Lower lobe of right lung (tissue), 2 donors: ENCODE measurements at regions not wholly inside any gene's neighbourhood (a gene's known extent, or its start where the extent isn't known, plus 50 kb on each side); places are given as distances from the start of the nearest gene placed in this dataset.

Experiments used
- ATAC-seq, 2 donors: fragments of 200-7000 bp; cut with Tn5 transposase; one replicate each; pipeline ENCODE4 v1.9.1; 2020 to 2022; ENCODE audit warnings: mild to moderate bottlenecking in 2 of 2, moderate library complexity in 2 of 2
- DNase-seq: peaks from one replicate; pipeline ENCODE4 v3.0.0-alpha.2; 2020
- H3K27ac ChIP-seq: fragments of 200-600 bp; one replicate; pipeline ENCODE4 v1.8.0; 2022
- H3K27me3 ChIP-seq: fragments of 200-600 bp; one replicate; pipeline ENCODE4 v1.8.0; 2022; ENCODE audit warnings: low read depth
- H3K36me3 ChIP-seq: fragments of 200-600 bp; one replicate; pipeline ENCODE4 v1.8.0; 2022; ENCODE audit warnings: mild to moderate bottlenecking
- H3K4me1 ChIP-seq: fragments of 200-600 bp; one replicate; pipeline ENCODE4 v1.8.0; 2022
- H3K4me3 ChIP-seq: fragments of 200-600 bp; one replicate; pipeline ENCODE4 v1.8.0; 2022; ENCODE audit warnings: mild to moderate bottlenecking
- H3K9me3 ChIP-seq: fragments of 200-600 bp; one replicate; pipeline ENCODE4 v1.8.0; 2022
- intact Hi-C: fragments of 100-400 bp; cut with DNase I; formaldehyde crosslinking; loops from one replicate; pipeline ENCODE4 v1.11.0; 2022
- TF ChIP-seq, protein P1 (sequence below): fragments of 200-600 bp; IDR thresholded peaks from one replicate; pipeline ENCODE4 v1.8.0; 2022; ENCODE audit warnings: antibody characterized with exemption, mild to moderate bottlenecking
- donor health status: DM: no; HTN: yes; CAD: no; lungs with severe emphysema.

- ATAC-seq (no peak), DNase-seq (no peak)
- TF ChIP-seq, protein P1, sequence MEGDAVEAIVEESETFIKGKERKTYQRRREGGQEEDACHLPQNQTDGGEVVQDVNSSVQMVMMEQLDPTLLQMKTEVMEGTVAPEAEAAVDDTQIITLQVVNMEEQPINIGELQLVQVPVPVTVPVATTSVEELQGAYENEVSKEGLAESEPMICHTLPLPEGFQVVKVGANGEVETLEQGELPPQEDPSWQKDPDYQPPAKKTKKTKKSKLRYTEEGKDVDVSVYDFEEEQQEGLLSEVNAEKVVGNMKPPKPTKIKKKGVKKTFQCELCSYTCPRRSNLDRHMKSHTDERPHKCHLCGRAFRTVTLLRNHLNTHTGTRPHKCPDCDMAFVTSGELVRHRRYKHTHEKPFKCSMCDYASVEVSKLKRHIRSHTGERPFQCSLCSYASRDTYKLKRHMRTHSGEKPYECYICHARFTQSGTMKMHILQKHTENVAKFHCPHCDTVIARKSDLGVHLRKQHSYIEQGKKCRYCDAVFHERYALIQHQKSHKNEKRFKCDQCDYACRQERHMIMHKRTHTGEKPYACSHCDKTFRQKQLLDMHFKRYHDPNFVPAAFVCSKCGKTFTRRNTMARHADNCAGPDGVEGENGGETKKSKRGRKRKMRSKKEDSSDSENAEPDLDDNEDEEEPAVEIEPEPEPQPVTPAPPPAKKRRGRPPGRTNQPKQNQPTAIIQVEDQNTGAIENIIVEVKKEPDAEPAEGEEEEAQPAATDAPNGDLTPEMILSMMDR, result no peak
- Histone ChIP-seq H3K4me3 (no peak overlapping the region), H3K9me3 (no peaks in the 10 kb centered on the region), H3K4me1 (no peaks in the 10 kb centered on the region), H3K27ac (no peak overlapping the region), H3K36me3 (no peaks in the 10 kb centered on the region), H3K27me3 (no peaks in the 10 kb centered on the region)
- intact Hi-C loops, result no loop called here
Observed at GRCh38 chr22:48459859-48460823, 1367.5 kb downstream of the BRD1 start.

DNA sequence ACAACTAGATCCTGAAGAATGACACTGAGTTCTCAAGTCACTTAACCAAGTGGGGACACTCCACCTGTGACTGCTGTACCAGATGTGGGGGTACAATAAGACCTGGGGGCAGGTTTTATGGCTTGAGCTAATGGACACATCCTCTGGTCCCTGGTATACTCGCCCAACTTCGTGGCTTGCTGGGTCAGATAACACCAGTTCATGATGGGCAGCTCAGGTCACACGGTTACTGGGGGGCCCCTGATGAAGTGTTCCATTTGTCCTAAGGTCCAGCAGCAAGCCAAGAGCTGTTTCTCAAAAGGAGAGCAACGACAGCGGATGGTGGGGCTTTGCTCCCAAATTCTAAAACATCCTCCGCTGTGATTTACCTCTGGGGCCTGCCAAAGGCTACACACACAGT is 1368.4 kb downstream of the BRD1 start:
- Histone ChIP-seq H3K4me1 (no peaks in the 10 kb centered on the region), H3K27ac (no peak overlapping the region), H3K9me3 (no peaks in the 10 kb centered on the region), H3K27me3 (no peaks in the 10 kb centered on the region), H3K36me3 (no peaks in the 10 kb centered on the region), H3K4me3 (no peak overlapping the region)
- TF ChIP-seq, protein P1, result no peak
- DNase-seq, result no peak
- no peak for ATAC-seq
- intact Hi-C loops, result no loop called here

DNA sequence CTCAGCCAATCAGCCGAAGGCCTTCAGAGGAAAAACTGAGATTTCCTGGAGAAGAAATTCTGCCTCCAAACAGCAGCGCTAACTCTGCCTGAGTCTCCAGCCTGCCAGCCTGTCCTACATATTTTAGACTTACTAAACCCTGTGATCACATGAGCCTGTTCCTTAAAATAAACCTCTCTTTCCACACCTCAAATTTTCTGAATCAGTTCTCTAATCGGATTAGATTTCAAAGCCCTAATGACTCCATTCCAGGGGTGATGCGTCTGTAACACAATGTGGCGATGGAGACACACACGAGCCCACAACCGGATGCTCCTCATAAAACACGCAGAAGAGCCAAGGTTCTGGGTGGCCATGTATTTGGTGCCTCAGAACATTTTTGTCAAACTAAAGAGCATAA is 1371.2 kb downstream of the BRD1 start:
- TF ChIP-seq, protein P1, result no peak
- peak; percentile 3 for DNase-seq
- Histone ChIP-seq H3K9me3 (no peaks in the 10 kb centered on the region), H3K4me1 (no peaks in the 10 kb centered on the region), H3K36me3 (no peaks in the 10 kb centered on the region), H3K4me3 (no peak overlapping the region), H3K27ac (no peak overlapping the region), H3K27me3 (no peaks in the 10 kb centered on the region)
- no peak for ATAC-seq
- intact Hi-C loops, result no loop called here

DNA sequence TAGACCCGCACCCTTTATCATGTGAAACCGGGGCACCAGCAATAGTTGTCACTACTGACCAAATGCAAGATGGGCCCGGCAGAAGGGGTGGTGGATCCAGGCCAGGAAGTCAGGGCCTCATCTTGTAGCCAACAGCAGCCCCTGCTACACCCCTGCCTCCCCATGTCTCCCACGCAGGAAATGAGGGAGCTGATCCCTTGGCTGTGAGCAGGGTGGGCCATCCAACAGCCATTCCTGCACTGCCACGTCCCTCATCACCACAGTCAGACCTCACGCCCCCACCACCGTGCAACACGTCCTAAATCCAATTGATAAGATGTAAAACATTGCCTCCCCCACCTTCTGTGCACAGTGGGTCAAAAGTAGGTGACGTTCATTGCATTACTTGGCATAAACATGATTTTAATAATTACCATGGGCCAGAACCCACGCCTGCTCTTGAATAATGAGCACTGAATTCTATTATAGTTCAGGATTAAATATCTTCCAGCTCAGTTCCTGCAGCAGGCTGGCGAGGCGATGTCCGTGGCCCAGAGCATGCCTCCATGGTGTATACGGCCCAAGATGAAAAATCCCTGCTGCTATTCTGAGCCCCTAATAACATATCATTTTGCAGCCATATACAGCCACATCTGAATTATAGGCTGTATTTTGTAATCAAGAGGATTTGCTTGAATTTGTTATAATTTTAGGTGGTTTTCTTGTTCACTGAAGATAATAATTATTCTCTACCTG is 1373.8 kb downstream of the BRD1 start:
- no peak overlapping the region for H3K4me3 ChIP-seq
- ATAC-seq, result no peak
- peak; percentile 21 for DNase-seq
- TF ChIP-seq, protein P1, result no peak
- no peak overlapping the region for H3K27ac ChIP-seq
- intact Hi-C loops, result no loop called here
- H3K27me3 ChIP-seq, result no peaks in the 10 kb centered on the region
- H3K9me3 ChIP-seq, result no peaks in the 10 kb centered on the region
- H3K36me3 ChIP-seq, result no peaks in the 10 kb centered on the region
- H3K4me1 ChIP-seq, result peaks cover 3% of the 10 kb centered on the region

DNA sequence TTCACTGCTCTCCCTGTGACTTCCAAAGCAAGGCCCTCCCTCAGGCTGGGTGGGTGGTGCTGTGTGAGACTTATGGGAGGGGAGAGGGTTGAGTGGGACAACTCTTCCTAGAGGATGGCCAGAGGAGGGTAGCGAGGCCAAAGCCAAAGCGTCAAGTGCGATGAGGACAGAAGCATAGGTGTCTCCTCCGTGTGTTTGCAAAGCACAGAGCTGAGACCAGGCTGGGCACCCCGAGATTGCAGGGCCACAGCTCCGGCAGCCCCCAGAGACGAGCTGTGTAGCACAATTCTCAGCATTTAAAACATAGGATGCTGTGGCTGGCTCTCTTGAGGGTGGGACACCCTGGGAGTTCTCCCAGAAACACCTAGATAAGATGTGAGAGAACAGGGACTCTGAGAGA is 1374.5 kb downstream of the BRD1 start:
- Histone ChIP-seq H3K4me1 (peaks cover 3% of the 10 kb centered on the region), H3K4me3 (no peak overlapping the region), H3K27me3 (no peaks in the 10 kb centered on the region), H3K36me3 (no peaks in the 10 kb centered on the region), H3K27ac (no peak overlapping the region), H3K9me3 (no peaks in the 10 kb centered on the region)
- no peak for ATAC-seq
- TF ChIP-seq, protein P1, result no peak
- intact Hi-C loops, result no loop called here
- no peak for DNase-seq
